K562 (cell line): ENCODE measurements at regions not wholly inside any gene's neighbourhood (a gene's known extent, or its start where the extent isn't known, plus 50 kb on each side); places are given as distances from the start of the nearest gene placed in this dataset.

ENCODE experiments used
- ATAC-seq: fragments of 200-7000 bp; cut with Tn5 transposase; 3 replicates; pipeline ENCODE4 v1.9.1; 2020; ENCODE audit warnings: moderate library complexity
- BruUV-seq: library from RNA; stranded (reverse); fragments of 400-500 nt; replicated peaks from 2 replicates; lab custom pipeline; 2021; lab: Mats Ljungman, UMichigan
- CTCF ChIA-PET: fragments of 300-600 bp; formaldehyde crosslinking; extraction: SDS; loops from one replicate; lab custom pipeline; 2021; ENCODE audit warnings: low intra/inter-chr PET ratio; lab: Yijun Ruan, JAX
- POLR2A ChIA-PET: fragments of 300-600, 350-650 bp; sonication (Branson Sonifier 250); formaldehyde crosslinking; extraction: SDS; loops from one replicate; lab custom pipeline; 2021; ENCODE audit warnings: antibody characterized with exemption, inconsistent platforms; lab: Yijun Ruan, JAX
- DNase-seq, 4 experiments: peaks; one replicate each; pipeline versions ENCODE4 v3.0.0 to v3.0.0-alpha.2; 2011 to 2018; ENCODE audit warnings: low spot score in 3 of 4, mixed read lengths in 3 of 4; ENCODE audit errors: extremely low read depth in 1 of 4
- FAIRE-seq: peaks from 2 replicates; lab custom pipeline; 2011; peaks lifted over from hg19 to GRCh38; lab: Jason Lieb, UNC
- H2AFZ ChIP-seq: 2 replicates; pipeline ENCODE4 v1.6.0; 2011; ENCODE audit warnings: low read depth, low read length, control low read depth, inconsistent platforms
- H3K27ac ChIP-seq: fragments of 200-600 bp; 3 replicates; pipeline ENCODE4 v1.8.0; 2011; ENCODE audit warnings: low read depth, mild to moderate bottlenecking, control low read depth, inconsistent platforms, low read length, moderate library complexity, mixed read lengths; ENCODE audit errors: extremely low read depth
- H3K27me3 ChIP-seq, 2 experiments: fragments of 300-600 bp in 1 of 2; 2 replicates in 1 of 2; 3 replicates in 1 of 2; pipeline versions ENCODE4 v1.6.0 to v1.8.0; 2011; ENCODE audit warnings: inconsistent platforms in 2 of 2, low read length in 2 of 2, mild to moderate bottlenecking in 1 of 2, mixed read lengths in 1 of 2, moderate library complexity in 1 of 2; ENCODE audit not compliant: control insufficient read depth in 2 of 2, insufficient read depth in 2 of 2
- H3K36me3 ChIP-seq: fragments of 300-600 bp; 3 replicates; pipeline ENCODE4 v1.8.0; 2011; ENCODE audit warnings: mild to moderate bottlenecking, low read length, inconsistent platforms; ENCODE audit not compliant: control insufficient read depth, insufficient read depth
- H3K4me1 ChIP-seq, 2 experiments: fragments of 200-600 bp in 1 of 2; replicated peaks in 1 of 2; 2 replicates in 1 of 2; 3 replicates in 1 of 2; pipeline versions ENCODE4 v1.5.1 to v1.8.0; 2011; ENCODE audit warnings: inconsistent platforms in 2 of 2, low read length in 2 of 2, mild to moderate bottlenecking in 1 of 2, mixed read lengths in 1 of 2, moderate library complexity in 1 of 2; ENCODE audit not compliant: control insufficient read depth in 2 of 2, insufficient read depth in 2 of 2
- H3K4me2 ChIP-seq: 2 replicates; pipeline ENCODE4 v1.6.1; 2011; ENCODE audit warnings: low read length, control low read depth, inconsistent platforms, mixed read lengths; ENCODE audit not compliant: insufficient read depth
- H3K4me3 ChIP-seq: fragments of 200-600 bp; sonication (generic), shearing (Covaris generic); 2 replicates; pipeline ENCODE4 v1.5.1; 2016; ENCODE audit warnings: control low read depth, inconsistent platforms
- H3K79me2 ChIP-seq: fragments of 200-600 bp; 3 replicates; pipeline ENCODE4 v1.8.0; 2011; ENCODE audit warnings: low read length, inconsistent platforms; ENCODE audit not compliant: control insufficient read depth, insufficient read depth
- H3K9ac ChIP-seq, 2 experiments: 2 replicates each; pipeline versions ENCODE4 v1.6.0 to v1.6.1; 2011; ENCODE audit warnings: low read depth in 2 of 2, low read length in 2 of 2, control low read depth in 1 of 2, inconsistent platforms in 1 of 2, mild to moderate bottlenecking in 1 of 2, mixed read lengths in 1 of 2; ENCODE audit not compliant: insufficient read depth in 1 of 2
- H3K9me1 ChIP-seq: one replicate; pipeline ENCODE4 v1.6.0; 2011; ENCODE audit warnings: inconsistent platforms, mild to moderate bottlenecking, low read length, moderate library complexity; ENCODE audit not compliant: control insufficient read depth, insufficient read depth
- H3K9me3 ChIP-seq: replicated peaks from 2 replicates; pipeline ENCODE4 v1.5.1; 2011; ENCODE audit warnings: low read depth, low read length, inconsistent platforms; ENCODE audit not compliant: control insufficient read depth, insufficient read depth
- H4K20me1 ChIP-seq: replicated peaks from 2 replicates; pipeline ENCODE4 v1.6.1; 2011; ENCODE audit warnings: low read length, inconsistent platforms, mixed read lengths; ENCODE audit not compliant: control insufficient read depth, insufficient read depth
- ASH1L ChIP-seq: fragments of 450-650 bp; IDR thresholded peaks from 2 replicates; pipeline ENCODE4 v1.6.1; 2018; ENCODE audit warnings: borderline replicate concordance, mild to moderate bottlenecking, low read depth; ENCODE audit not compliant: partially characterized antibody
- BRD4 ChIP-seq: fragments of 200-600 bp; sonication (generic); IDR thresholded peaks from 2 replicates; pipeline ENCODE4 v1.6.1; 2017; ENCODE audit warnings: inconsistent platforms
- DEAF1 ChIP-seq: fragments of 450-650 bp; formaldehyde crosslinking; IDR thresholded peaks from 2 replicates; pipeline ENCODE4 v1.4.0; 2020; ENCODE audit warnings: mild to moderate bottlenecking, moderate library complexity
- GTF2A2 ChIP-seq: IDR thresholded peaks from 2 replicates; pipeline ENCODE4 v1.6.1; 2016; ENCODE audit warnings: mild to moderate bottlenecking, missing genetic modification characterization, missing compliant biosample characterization
- HLTF ChIP-seq: fragments of 450-650 bp; IDR thresholded peaks from 2 replicates; pipeline ENCODE4 v1.6.1; 2016
- MYBL2 ChIP-seq, 2 experiments: fragments of 450-650 bp in 1 of 2; sonication (generic) in 1 of 2; formaldehyde crosslinking in 1 of 2; IDR thresholded peaks; 2 replicates each; pipeline versions ENCODE4 v1.6.1 to v1.8.1; 2017 to 2022; ENCODE audit warnings: borderline replicate concordance in 1 of 2, inconsistent platforms in 1 of 2, low read depth in 1 of 2, mild to moderate bottlenecking in 1 of 2, missing genetic modification reagents in 1 of 2, moderate library complexity in 1 of 2
- ZKSCAN1 ChIP-seq: fragments of 150-350 bp; IDR thresholded peaks from 2 replicates; pipeline ENCODE4 v1.6.1; 2016; ENCODE audit warnings: low read depth, low read length
- ZNF124 ChIP-seq: sonication (generic); formaldehyde crosslinking; IDR thresholded peaks from 2 replicates; pipeline ENCODE4 v1.8.1; 2022; ENCODE audit warnings: missing genetic modification reagents
- ZNF197 ChIP-seq: fragments of 200-800 bp; sonication (Bioruptor generic); IDR thresholded peaks from 2 replicates; pipeline ENCODE4 v1.6.1; 2016; ENCODE audit warnings: low read depth, missing genetic modification characterization, missing compliant biosample characterization
- ZNF282 ChIP-seq: sonication (generic); formaldehyde crosslinking; IDR thresholded peaks from 2 replicates; pipeline ENCODE4 v1.8.1; 2023; ENCODE audit warnings: missing genetic modification reagents
- ZNF407 ChIP-seq: fragments of 450-650 bp; IDR thresholded peaks from 2 replicates; pipeline ENCODE4 v1.6.1; 2016; ENCODE audit warnings: low read depth
- ZNF561 ChIP-seq: fragments of 450-650 bp; formaldehyde crosslinking; conservative IDR thresholded peaks from 2 replicates; pipeline ENCODE4 v1.4.0; 2020; ENCODE audit warnings: mild to moderate bottlenecking, moderate library complexity
- WGBS: fragments of 100-300 bp; shearing (Covaris generic); methylation state at CpG from one replicate; pipeline ENCODE4 v1.1.6; 2016; ENCODE audit warnings: low coverage, mixed read lengths; ENCODE audit not compliant: insufficient coverage; ENCODE audit errors: missing lambda C conversion rate; 5-methylcytosine and 5-hydroxymethylcytosine counted together
- in situ Hi-C: fragments of 300-500 bp; cut with MboI; formaldehyde crosslinking; loops from 4 replicates; pipeline ENCODE4 v1.15.0; 2018; ENCODE audit warnings: inconsistent platforms, mixed read lengths
- intact Hi-C: fragments of 100-400 bp; cut with micrococcal nuclease; formaldehyde crosslinking; loops from 2 replicates; pipeline ENCODE4 v1.14.2; 2022

- H3K4me1 ChIP-seq = no peaks in the 10 kb centered on the region
- H3K9me1 ChIP-seq = no peaks in the 10 kb centered on the region
- H2AFZ ChIP-seq = no peak overlapping the region
- H3K4me2 ChIP-seq = no peak overlapping the region
- H3K79me2 ChIP-seq = no peaks in the 10 kb centered on the region
- no peaks in the 10 kb centered on the region for H3K27me3 ChIP-seq
- WGBS = 4% methylated on average over 3 of the region's 3 CpGs
- BruUV-seq = no TSS peak
- in situ Hi-C loops = no loop called here
- intact Hi-C loops = no loop called here
- 0 out of 2 replicates have a peak, but pooled peaks cover 2% of the 10 kb centered on the region for H3K9me3 ChIP-seq
- no peak for FAIRE-seq
- no peaks in the 10 kb centered on the region for H3K36me3 ChIP-seq
- no peak for ATAC-seq
- H3K27ac ChIP-seq = no peak overlapping the region
- CTCF ChIA-PET = no interaction called here
- no peak for TF ChIP-seq ZNF124 (CRISPR knock-in tag)
- no peak for TF ChIP-seq ASH1L
- no peak for TF ChIP-seq ZNF561
- TF ChIP-seq HLTF = no peak
- TF ChIP-seq ZNF282 (CRISPR knock-in tag) = no peak
- no peak for TF ChIP-seq DEAF1 (CRISPR knock-in tag)
- no peak for TF ChIP-seq ZNF407
- no peak for TF ChIP-seq BRD4
- no peak for TF ChIP-seq GTF2A2 (tag)
- no peak for TF ChIP-seq ZKSCAN1
- TF ChIP-seq ZNF197 = no peak
- TF ChIP-seq MYBL2 (IDR thresholded peaks at IDR 0.05; ENCODE audit: low read depth) = no peak
- no peak for TF ChIP-seq MYBL2 (CRISPR knock-in tag; IDR thresholded peaks at IDR 0.05; ENCODE audit: borderline replicate concordance)
- TF ChIP-seq, all 486 proteins: peak for 0
- DNase-seq = no peak
- Histone ChIP-seq H3K4me3 (no peak overlapping the region), H4K20me1 (no peaks in the 10 kb centered on the region), H3K9ac (no peak overlapping the region)
- POLR2A ChIA-PET = interaction anchor here (0.6 kb wide), 1 partner anchor 10 kb away, joined by 3 read pairs; no protein-coding TSS in a partner anchor
Measured at GRCh38 chr2:160828076-160828475, 332.2 kb upstream of the TANK start.
